Ovary (tissue), 7 donors: ENCODE measurements at regions not wholly inside any gene's neighbourhood (a gene's known extent, or its start where the extent isn't known, plus 50 kb on each side); places are given as distances from the start of the nearest gene placed in this dataset.

Source experiments
- DNase-seq, 5 donors: peaks; one replicate each; pipeline ENCODE4 v3.0.0-alpha.2; 2019 to 2020
- H3K27ac ChIP-seq, 2 donors: fragments of 200-600 bp; one replicate each; pipeline versions ENCODE4 v1.5.1 to v1.8.0; 2019 to 2022
- H3K27me3 ChIP-seq: fragments of 200-600 bp; one replicate; pipeline ENCODE4 v1.8.0; 2022
- H3K36me3 ChIP-seq: fragments of 200-600 bp; sonication (generic); one replicate; pipeline ENCODE4 v1.5.1; 2019
- H3K4me1 ChIP-seq: one replicate; pipeline ENCODE4 v1.8.1; 2013; ENCODE audit warnings: mild to moderate bottlenecking, moderate library complexity; ENCODE audit not compliant: insufficient read depth
- H3K4me3 ChIP-seq: fragments of 200-600 bp; sonication (generic); one replicate; pipeline ENCODE4 v1.5.1; 2017
- H3K9me3 ChIP-seq, 2 donors: fragments of 200-600 bp in 1 of 2; sonication (generic) in 1 of 2; one replicate each; pipeline versions ENCODE4 v1.5.1 to v1.8.1; 2013 to 2019; ENCODE audit warnings: mild to moderate bottlenecking in 1 of 2, moderate library complexity in 1 of 2
- EP300 ChIP-seq: sonication (generic); formaldehyde crosslinking; IDR thresholded peaks from one replicate; pipeline ENCODE4 v1.6.1; 2017; ENCODE audit warnings: antibody characterized with exemption
- POLR2A ChIP-seq: fragments of 450-650 bp; IDR thresholded peaks from one replicate; pipeline ENCODE4 v1.6.1; 2017; ENCODE audit warnings: antibody characterized with exemption, mild to moderate bottlenecking, moderate library complexity
- WGBS, 3 donors: extraction: QIAGEN DNeasy Blood & Tissue Kit in 1 of 3; methylation state at CpG; one replicate each; pipeline versions ENCODE4 v1.1.5 to v1.1.7; 2013 to 2017; 5-methylcytosine and 5-hydroxymethylcytosine counted together
- intact Hi-C, 4 donors: fragments of 100-400 bp; cut with DNase I; formaldehyde crosslinking; loops; one replicate each; pipeline versions ENCODE4 v1.11.0 to v1.15.1; 2022 to 2023
- TF ChIP-seq, protein P1 (sequence below), 3 donors: fragments of 450-650 bp in 2 of 3; fragments of 200-600 bp in 1 of 3; IDR thresholded peaks; one replicate each; pipeline versions ENCODE4 v1.5.1 to v1.8.0; 2016 to 2022; ENCODE audit warnings: antibody characterized with exemption in 3 of 3, mild to moderate bottlenecking in 1 of 3
- donor health status: DM: no; HTN: no; CAD: no; lungs with moderate emphysema.
- donor health status: DM: no; HTN: no; CAD: no.
- donor health status: Bipolar disorder and iron deficiency.
- donor health status: DM: no; HTN: no; CAD: no.
- donor health status: DM: yes; HTN: yes; CAD: no.

DNA sequence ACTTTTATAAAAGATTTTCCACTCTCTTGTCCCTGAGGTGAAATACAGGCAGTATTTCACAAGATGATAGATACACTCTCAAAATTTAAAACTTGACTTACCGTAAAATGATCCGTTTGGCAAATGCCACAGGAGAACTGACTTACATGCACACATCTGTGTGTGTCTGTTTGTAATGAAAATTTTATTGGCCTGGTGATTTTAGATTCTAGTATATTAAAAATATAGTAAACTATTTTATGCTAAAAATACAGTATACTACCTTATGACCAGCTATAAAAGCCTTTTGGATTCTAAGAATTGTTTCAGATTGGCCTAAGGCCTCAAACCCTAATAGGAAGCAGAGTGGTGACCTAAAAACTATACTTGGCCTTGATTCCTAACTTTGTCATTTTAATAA lies 362.7 kb downstream of the IPMK start:
- intact Hi-C loops = no loop called here
- no peaks in the 10 kb centered on the region for H3K9me3 ChIP-seq
- no peaks in the 10 kb centered on the region for H3K4me1 ChIP-seq
- no peaks in the 10 kb centered on the region for H3K27me3 ChIP-seq
- no peak overlapping the region for H3K4me3 ChIP-seq
- no peak overlapping the region for H3K27ac ChIP-seq
- H3K36me3 ChIP-seq = no peaks in the 10 kb centered on the region
- TF ChIP-seq POLR2A = no peak
- TF ChIP-seq, protein P1, sequence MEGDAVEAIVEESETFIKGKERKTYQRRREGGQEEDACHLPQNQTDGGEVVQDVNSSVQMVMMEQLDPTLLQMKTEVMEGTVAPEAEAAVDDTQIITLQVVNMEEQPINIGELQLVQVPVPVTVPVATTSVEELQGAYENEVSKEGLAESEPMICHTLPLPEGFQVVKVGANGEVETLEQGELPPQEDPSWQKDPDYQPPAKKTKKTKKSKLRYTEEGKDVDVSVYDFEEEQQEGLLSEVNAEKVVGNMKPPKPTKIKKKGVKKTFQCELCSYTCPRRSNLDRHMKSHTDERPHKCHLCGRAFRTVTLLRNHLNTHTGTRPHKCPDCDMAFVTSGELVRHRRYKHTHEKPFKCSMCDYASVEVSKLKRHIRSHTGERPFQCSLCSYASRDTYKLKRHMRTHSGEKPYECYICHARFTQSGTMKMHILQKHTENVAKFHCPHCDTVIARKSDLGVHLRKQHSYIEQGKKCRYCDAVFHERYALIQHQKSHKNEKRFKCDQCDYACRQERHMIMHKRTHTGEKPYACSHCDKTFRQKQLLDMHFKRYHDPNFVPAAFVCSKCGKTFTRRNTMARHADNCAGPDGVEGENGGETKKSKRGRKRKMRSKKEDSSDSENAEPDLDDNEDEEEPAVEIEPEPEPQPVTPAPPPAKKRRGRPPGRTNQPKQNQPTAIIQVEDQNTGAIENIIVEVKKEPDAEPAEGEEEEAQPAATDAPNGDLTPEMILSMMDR (IDR thresholded peaks at IDR 0.05) = no peak
- TF ChIP-seq EP300 = no peak
- DNase-seq = no peak
- 86 to 96% (median 93%) methylated on average over 2 of the region's 2 CpGs for WGBS, 3 donors

GRCh38 chr10:57898231-57898630 lies 369.5 kb downstream of the IPMK start:
- Histone ChIP-seq H3K27ac (no peak overlapping the region), H3K9me3 (no peaks in the 10 kb centered on the region), H3K36me3 (no peaks in the 10 kb centered on the region), H3K4me3 (no peak overlapping the region), H3K4me1 (no peaks in the 10 kb centered on the region), H3K27me3 (no peaks in the 10 kb centered on the region)
- DNase-seq = no peak
- intact Hi-C loops = no loop called here
- 73 to 79% (median 79%) methylated on average over 4 of the region's 4 CpGs for WGBS, 3 donors
- TF ChIP-seq, protein P1 (IDR thresholded peaks at IDR 0.05) = no peak
- TF ChIP-seq POLR2A (no peak), EP300 (no peak)

GRCh38 chr10:57897611-57898010 lies 370.1 kb downstream of the IPMK start:
- Histone ChIP-seq H3K27ac (no peak overlapping the region), H3K4me3 (no peak overlapping the region), H3K9me3 (no peaks in the 10 kb centered on the region), H3K36me3 (no peaks in the 10 kb centered on the region), H3K27me3 (no peaks in the 10 kb centered on the region), H3K4me1 (no peaks in the 10 kb centered on the region)
- DNase-seq = no peak
- TF ChIP-seq, protein P1 (IDR thresholded peaks at IDR 0.05) = no peak
- no peak for TF ChIP-seq POLR2A
- TF ChIP-seq EP300 = no peak
- WGBS, 3 donors = 89 to 91% (median 89%) methylated on average over 6 of the region's 6 CpGs
- intact Hi-C loops = no loop called here

- Histone ChIP-seq H3K9me3 (no peaks in the 10 kb centered on the region), H3K4me1 (no peaks in the 10 kb centered on the region), H3K27ac (no peak overlapping the region), H3K36me3 (no peaks in the 10 kb centered on the region), H3K4me3 (no peak overlapping the region), H3K27me3 (no peaks in the 10 kb centered on the region)
- DNase-seq = no peak
- intact Hi-C loops = loop anchor here in 1 of 4 donors (1.0 kb wide), 1 partner anchor 48 kb away; no protein-coding TSS in a partner anchor
- no peak for TF ChIP-seq EP300
- TF ChIP-seq POLR2A = no peak
- TF ChIP-seq, protein P1 (IDR thresholded peaks at IDR 0.05) = no peak
Measured at GRCh38 chr10:57894361-57894760, 373.3 kb downstream of the IPMK start.
